Peyer's patch (tissue), 4 donors: ENCODE measurements at regions not wholly inside any gene's neighbourhood (a gene's known extent, or its start where the extent isn't known, plus 50 kb on each side); places are given as distances from the start of the nearest gene placed in this dataset.

Experiments used
- DNase-seq, 3 donors: peaks; one replicate each; pipeline ENCODE4 v3.0.0-alpha.2; 2017 to 2019
- H3K27ac ChIP-seq, 4 donors: fragments of 200-600 bp; sonication (generic); one replicate each; pipeline ENCODE4 v1.5.1; 2016 to 2019
- H3K27me3 ChIP-seq, 2 donors: fragments of 200-600 bp; sonication (generic); one replicate each; pipeline ENCODE4 v1.5.1; 2019
- H3K36me3 ChIP-seq, 3 donors: fragments of 200-600 bp; sonication (generic); one replicate each; pipeline ENCODE4 v1.5.1; 2016 to 2019
- H3K4me1 ChIP-seq, 4 donors: fragments of 200-600 bp; sonication (generic); one replicate each; pipeline ENCODE4 v1.5.1; 2016 to 2019
- H3K4me3 ChIP-seq, 4 donors: fragments of 200-600 bp; sonication (generic); 1 replicate in 3 of 4; 2 replicates in 1 of 4; pipeline ENCODE4 v1.5.1; 2016 to 2019; ENCODE audit warnings: mild to moderate bottlenecking in 1 of 4
- H3K9me3 ChIP-seq, 4 donors: fragments of 200-600 bp; sonication (generic); one replicate each; pipeline ENCODE4 v1.5.1; 2016 to 2019; ENCODE audit warnings: mild to moderate bottlenecking in 1 of 4
- CTCF ChIP-seq, 6 experiments: fragments of 450-650 bp in 4 of 6; fragments of 200-600 bp in 2 of 6; sonication (generic) in 1 of 6; IDR thresholded peaks; one replicate each; pipeline ENCODE4 v1.5.1; 2017 to 2019; ENCODE audit warnings: antibody characterized with exemption in 6 of 6, mild to moderate bottlenecking in 3 of 6, moderate library complexity in 1 of 6
- POLR2A ChIP-seq, 2 donors: fragments of 450-650 bp; IDR thresholded peaks; one replicate each; pipeline ENCODE4 v1.5.1; 2017; ENCODE audit warnings: antibody characterized with exemption in 2 of 2, mild to moderate bottlenecking in 2 of 2, moderate library complexity in 2 of 2

- Histone ChIP-seq H3K9me3 (no peaks in the 10 kb centered on the region), H3K27ac (no peak overlapping the region), H3K4me3 (no peak overlapping the region), H3K36me3 (no peaks in the 10 kb centered on the region), H3K4me1 (no peaks in the 10 kb centered on the region), H3K27me3 (no peaks in the 10 kb centered on the region)
- DNase-seq = no peak
- TF ChIP-seq CTCF (IDR thresholded peaks at IDR 0.05) (no peak), POLR2A (IDR thresholded peaks at IDR 0.05) (no peak)
Measured at GRCh38 chr6:8651998-8652397, 216.7 kb upstream of the SLC35B3 start.

GRCh38 chr6:8645212-8645611 is 209.9 kb upstream of the SLC35B3 start:
- no peak for DNase-seq
- peaks cover 0 to 3% (median 0%) of the 10 kb centered on the region in 4 donors for H3K9me3 ChIP-seq
- no peaks in the 10 kb centered on the region for H3K4me1 ChIP-seq
- no peak overlapping the region for H3K27ac ChIP-seq
- no peaks in the 10 kb centered on the region for H3K27me3 ChIP-seq
- no peak for TF ChIP-seq CTCF (IDR thresholded peaks at IDR 0.05)
- no peak for TF ChIP-seq POLR2A (IDR thresholded peaks at IDR 0.05)
- H3K36me3 ChIP-seq = no peaks in the 10 kb centered on the region
- no peak overlapping the region for H3K4me3 ChIP-seq

- Histone ChIP-seq H3K27me3 (no peaks in the 10 kb centered on the region), H3K36me3 (no peaks in the 10 kb centered on the region), H3K4me3 (no peak overlapping the region), H3K4me1 (no peaks in the 10 kb centered on the region), H3K9me3 (peaks cover 0 to 3% (median 0%) of the 10 kb centered on the region in 4 donors), H3K27ac (no peak overlapping the region)
- no peak for DNase-seq
- TF ChIP-seq POLR2A (IDR thresholded peaks at IDR 0.05) (no peak), CTCF (IDR thresholded peaks at IDR 0.05) (no peak)
Measured at GRCh38 chr6:8644306-8644705, 209.0 kb upstream of the SLC35B3 start.

GRCh38 chr6:8642854-8643253 is 207.5 kb upstream of the SLC35B3 start:
- Histone ChIP-seq H3K36me3 (no peaks in the 10 kb centered on the region), H3K9me3 (peaks cover 0 to 3% (median 0%) of the 10 kb centered on the region in 4 donors), H3K27ac (no peak overlapping the region), H3K4me1 (no peaks in the 10 kb centered on the region), H3K4me3 (no peak overlapping the region), H3K27me3 (no peaks in the 10 kb centered on the region)
- DNase-seq = no peak
- no peak for TF ChIP-seq POLR2A (IDR thresholded peaks at IDR 0.05)
- TF ChIP-seq CTCF (IDR thresholded peaks at IDR 0.05) = no peak

GRCh38 chr6:8642131-8642530 is 206.8 kb upstream of the SLC35B3 start:
- no peak for DNase-seq
- no peak overlapping the region for H3K4me3 ChIP-seq
- H3K27me3 ChIP-seq = no peaks in the 10 kb centered on the region
- H3K36me3 ChIP-seq = no peaks in the 10 kb centered on the region
- TF ChIP-seq POLR2A (IDR thresholded peaks at IDR 0.05) (no peak), CTCF (IDR thresholded peaks at IDR 0.05) (no peak)
- H3K27ac ChIP-seq = no peak overlapping the region
- peaks cover 0 to 3% (median 0%) of the 10 kb centered on the region in 4 donors for H3K9me3 ChIP-seq
- no peaks in the 10 kb centered on the region for H3K4me1 ChIP-seq
